ENCODE measurements at regions not wholly inside any gene's neighbourhood (a gene's known extent, or its start where the extent isn't known, plus 50 kb on each side); places are given as distances from the start of the nearest gene placed in this dataset.

- intact Hi-C loops (cut with DNase I) = no loop called here
- H3K4me1 ChIP-seq = no peaks in the 10 kb centered on the region
- H3K27me3 ChIP-seq (ENCODE audit: insufficient read depth in 3 of 3, low read length in 2 of 3) = peaks cover 0 to 3% (median 0%) of the 10 kb centered on the region in 3 donors
- no peak overlapping the region for H3K4me3 ChIP-seq
- TF ChIP-seq, protein P1, sequence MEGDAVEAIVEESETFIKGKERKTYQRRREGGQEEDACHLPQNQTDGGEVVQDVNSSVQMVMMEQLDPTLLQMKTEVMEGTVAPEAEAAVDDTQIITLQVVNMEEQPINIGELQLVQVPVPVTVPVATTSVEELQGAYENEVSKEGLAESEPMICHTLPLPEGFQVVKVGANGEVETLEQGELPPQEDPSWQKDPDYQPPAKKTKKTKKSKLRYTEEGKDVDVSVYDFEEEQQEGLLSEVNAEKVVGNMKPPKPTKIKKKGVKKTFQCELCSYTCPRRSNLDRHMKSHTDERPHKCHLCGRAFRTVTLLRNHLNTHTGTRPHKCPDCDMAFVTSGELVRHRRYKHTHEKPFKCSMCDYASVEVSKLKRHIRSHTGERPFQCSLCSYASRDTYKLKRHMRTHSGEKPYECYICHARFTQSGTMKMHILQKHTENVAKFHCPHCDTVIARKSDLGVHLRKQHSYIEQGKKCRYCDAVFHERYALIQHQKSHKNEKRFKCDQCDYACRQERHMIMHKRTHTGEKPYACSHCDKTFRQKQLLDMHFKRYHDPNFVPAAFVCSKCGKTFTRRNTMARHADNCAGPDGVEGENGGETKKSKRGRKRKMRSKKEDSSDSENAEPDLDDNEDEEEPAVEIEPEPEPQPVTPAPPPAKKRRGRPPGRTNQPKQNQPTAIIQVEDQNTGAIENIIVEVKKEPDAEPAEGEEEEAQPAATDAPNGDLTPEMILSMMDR (IDR thresholded peaks at IDR 0.05) = no peak
- no peak overlapping the region for H3K27ac ChIP-seq
- no peak for ATAC-seq
- H3K36me3 ChIP-seq (ENCODE audit: insufficient read depth in 1 of 2, low read depth in 1 of 2) = no peaks in the 10 kb centered on the region
- WGBS, 3 donors = 60 to 63% (median 62%) methylated on average over 4 of the region's 4 CpGs
- DNase-seq = no peak
- H3K9me3 ChIP-seq = no peaks in the 10 kb centered on the region
These were observed 99.0 kb upstream of the FBN2 start for GRCh38 chr5:128637031-128637430.

- TF ChIP-seq, protein P1 (IDR thresholded peaks at IDR 0.05) = no peak
- peaks cover 0 to 3% (median 0%) of the 10 kb centered on the region in 3 donors for H3K27me3 ChIP-seq (ENCODE audit: insufficient read depth in 3 of 3, low read length in 2 of 3)
- H3K4me1 ChIP-seq = no peaks in the 10 kb centered on the region
- 88 to 92% (median 91%) methylated on average over 1 of the region's 1 CpG for WGBS, 3 donors
- ATAC-seq (no peak), DNase-seq (no peak)
- H3K36me3 ChIP-seq (ENCODE audit: insufficient read depth in 1 of 2, low read depth in 1 of 2) = no peaks in the 10 kb centered on the region
- no peaks in the 10 kb centered on the region for H3K9me3 ChIP-seq
- H3K27ac ChIP-seq = no peak overlapping the region
- H3K4me3 ChIP-seq = no peak overlapping the region
- intact Hi-C loops (cut with DNase I) = no loop called here
These were observed 103.8 kb upstream of the FBN2 start for GRCh38 chr5:128641861-128642260.

DNA sequence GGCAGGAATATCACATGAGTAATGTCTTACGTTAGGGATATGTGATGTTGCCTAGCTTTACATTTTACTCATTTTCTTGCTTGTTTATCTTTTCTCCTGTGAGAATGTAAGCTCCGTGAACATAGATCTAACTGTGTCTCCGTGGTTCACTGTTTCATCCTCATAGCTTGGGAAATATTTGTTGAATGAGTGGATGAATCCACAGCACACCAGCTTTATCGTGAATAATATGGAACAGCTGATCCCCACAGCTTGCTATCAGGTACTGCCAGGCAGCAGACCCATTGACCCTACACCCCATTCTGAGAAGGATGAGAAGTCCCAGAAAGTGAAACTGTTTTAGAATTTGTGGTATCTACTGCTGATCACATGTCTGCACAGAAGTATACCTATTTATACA, 106.8 kb upstream of the FBN2 start:
- Histone ChIP-seq H3K27ac (no peak overlapping the region), H3K27me3 (ENCODE audit: insufficient read depth in 3 of 3, low read length in 2 of 3) (peaks cover 0 to 3% (median 0%) of the 10 kb centered on the region in 3 donors), H3K4me1 (no peaks in the 10 kb centered on the region), H3K4me3 (no peak overlapping the region), H3K36me3 (ENCODE audit: insufficient read depth in 1 of 2, low read depth in 1 of 2) (no peaks in the 10 kb centered on the region), H3K9me3 (no peaks in the 10 kb centered on the region)
- WGBS, 3 donors = 36 to 44% (median 40%) methylated on average over 4 of the region's 4 CpGs
- TF ChIP-seq, protein P1 (IDR thresholded peaks at IDR 0.05) = no peak
- DNase-seq = no peak
- intact Hi-C loops (cut with DNase I) = no loop called here
- no peak for ATAC-seq

DNA sequence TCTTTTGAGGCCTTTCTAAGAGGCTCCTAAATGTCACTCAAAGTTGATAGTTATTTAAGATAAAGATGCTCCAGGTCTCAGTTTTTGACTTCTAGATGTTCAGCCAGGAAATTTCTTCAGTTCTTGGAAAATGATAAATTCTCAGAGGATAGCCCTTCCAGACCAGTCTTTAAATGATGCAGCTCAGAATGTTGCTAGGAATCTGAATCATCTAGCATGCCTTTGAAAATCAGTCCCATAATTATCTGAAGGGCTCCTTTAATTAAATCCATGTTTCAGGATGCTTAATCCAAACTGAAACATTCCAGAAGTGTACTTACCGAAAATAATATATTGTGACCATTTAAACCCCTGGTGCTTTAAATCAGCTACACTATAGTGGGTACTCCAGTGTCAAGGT, 107.5 kb upstream of the FBN2 start:
- DNase-seq = no peak
- Histone ChIP-seq H3K27ac (no peak overlapping the region), H3K27me3 (ENCODE audit: insufficient read depth in 3 of 3, low read length in 2 of 3) (peaks cover 0 to 2% (median 0%) of the 10 kb centered on the region in 3 donors), H3K4me1 (no peaks in the 10 kb centered on the region), H3K9me3 (no peaks in the 10 kb centered on the region), H3K36me3 (ENCODE audit: insufficient read depth in 1 of 2, low read depth in 1 of 2) (no peaks in the 10 kb centered on the region), H3K4me3 (no peak overlapping the region)
- 56 to 71% (median 62%) methylated on average over 1 of the region's 1 CpG for WGBS, 3 donors
- no peak for ATAC-seq
- TF ChIP-seq, protein P1 (IDR thresholded peaks at IDR 0.05) = no peak
- intact Hi-C loops (cut with DNase I) = no loop called here

GRCh38 chr5:128646176-128646575, 108.1 kb upstream of the FBN2 start:
- TF ChIP-seq, protein P1 (IDR thresholded peaks at IDR 0.05) = no peak
- WGBS, 3 donors = 78 to 89% (median 84%) methylated on average over 2 of the region's 2 CpGs
- no peak overlapping the region for H3K27ac ChIP-seq
- no peak overlapping the region for H3K4me3 ChIP-seq
- intact Hi-C loops (cut with DNase I) = no loop called here
- DNase-seq = no peak
- no peaks in the 10 kb centered on the region for H3K9me3 ChIP-seq
- ATAC-seq = no peak
- H3K4me1 ChIP-seq = no peaks in the 10 kb centered on the region
- no peaks in the 10 kb centered on the region for H3K36me3 ChIP-seq (ENCODE audit: insufficient read depth in 1 of 2, low read depth in 1 of 2)
- no peaks in the 10 kb centered on the region for H3K27me3 ChIP-seq (ENCODE audit: insufficient read depth in 3 of 3, low read length in 2 of 3)
